ENCODE measurements at regions not wholly inside any gene's neighbourhood (a gene's known extent, or its start where the extent isn't known, plus 50 kb on each side); places are given as distances from the start of the nearest gene placed in this dataset.

GRCh38 chr14:65249471-65250161, 147.3 kb upstream of the MAX start:
- DNase-seq (ENCODE audit: low read depth, low spot score): no peak

GRCh38 chr14:65250162-65250495, 147.8 kb upstream of the MAX start:
- DNase-seq (ENCODE audit: low read depth, low spot score): no peak

- no peak for DNase-seq (ENCODE audit: low read depth, low spot score)
Observed at GRCh38 chr14:65251213-65251612, 148.9 kb upstream of the MAX start.

GRCh38 chr14:65252482-65253255, 150.4 kb upstream of the MAX start:
- DNase-seq (ENCODE audit: low read depth, low spot score): no peak

GRCh38 chr14:65255029-65255545, 152.8 kb upstream of the MAX start:
- no peak for DNase-seq (ENCODE audit: low read depth, low spot score)

GRCh38 chr14:65255583-65256461, 153.5 kb upstream of the MAX start:
- no peak for DNase-seq (ENCODE audit: low read depth, low spot score)

GRCh38 chr14:65256714-65257113, 154.4 kb upstream of the MAX start:
- DNase-seq (ENCODE audit: low read depth, low spot score): no peak

- no peak for DNase-seq (ENCODE audit: low read depth, low spot score)
Observed at GRCh38 chr14:65257425-65257824, 155.1 kb upstream of the FUT8 start.

GRCh38 chr14:65258391-65258790, 154.1 kb upstream of the FUT8 start:
- no peak for DNase-seq (ENCODE audit: low read depth, low spot score)

- no peak for DNase-seq (ENCODE audit: low read depth, low spot score)
Observed at GRCh38 chr14:65259000-65259399, 153.5 kb upstream of the FUT8 start.

GRCh38 chr14:65260786-65261185, 151.7 kb upstream of the FUT8 start:
- no peak for DNase-seq (ENCODE audit: low read depth, low spot score)

- DNase-seq (ENCODE audit: low read depth, low spot score): no peak
Observed at GRCh38 chr14:65261425-65261920, 151.1 kb upstream of the FUT8 start.

- DNase-seq (ENCODE audit: low read depth, low spot score): no peak
Observed at GRCh38 chr14:65261946-65262345, 150.6 kb upstream of the FUT8 start.

GRCh38 chr14:65263177-65263788, 149.2 kb upstream of the FUT8 start:
- DNase-seq (ENCODE audit: low read depth, low spot score): no peak

GRCh38 chr14:65267856-65268255, 144.7 kb upstream of the FUT8 start:
- DNase-seq (ENCODE audit: low read depth, low spot score): no peak

GRCh38 chr14:65268594-65268993, 143.9 kb upstream of the FUT8 start:
- no peak for DNase-seq (ENCODE audit: low read depth, low spot score)

GRCh38 chr14:65269732-65270131, 142.8 kb upstream of the FUT8 start:
- DNase-seq (ENCODE audit: low read depth, low spot score): no peak

GRCh38 chr14:65277027-65277426, 135.5 kb upstream of the FUT8 start:
- DNase-seq (ENCODE audit: low read depth, low spot score): no peak

- no peak for DNase-seq (ENCODE audit: low read depth, low spot score)
Observed at GRCh38 chr14:65277580-65278270, 134.8 kb upstream of the FUT8 start.

GRCh38 chr14:65278589-65278988, 133.9 kb upstream of the FUT8 start:
- DNase-seq (ENCODE audit: low read depth, low spot score): no peak

- no peak for DNase-seq (ENCODE audit: low read depth, low spot score)
Observed at GRCh38 chr14:65279510-65279909, 133.0 kb upstream of the FUT8 start.
